ENCODE measurements at regions not wholly inside any gene's neighbourhood (a gene's known extent, or its start where the extent isn't known, plus 50 kb on each side); places are given as distances from the start of the nearest gene placed in this dataset.
A peak's percentile ranks its signal among the peaks of the same experiment; 100 is the strongest.

DNA sequence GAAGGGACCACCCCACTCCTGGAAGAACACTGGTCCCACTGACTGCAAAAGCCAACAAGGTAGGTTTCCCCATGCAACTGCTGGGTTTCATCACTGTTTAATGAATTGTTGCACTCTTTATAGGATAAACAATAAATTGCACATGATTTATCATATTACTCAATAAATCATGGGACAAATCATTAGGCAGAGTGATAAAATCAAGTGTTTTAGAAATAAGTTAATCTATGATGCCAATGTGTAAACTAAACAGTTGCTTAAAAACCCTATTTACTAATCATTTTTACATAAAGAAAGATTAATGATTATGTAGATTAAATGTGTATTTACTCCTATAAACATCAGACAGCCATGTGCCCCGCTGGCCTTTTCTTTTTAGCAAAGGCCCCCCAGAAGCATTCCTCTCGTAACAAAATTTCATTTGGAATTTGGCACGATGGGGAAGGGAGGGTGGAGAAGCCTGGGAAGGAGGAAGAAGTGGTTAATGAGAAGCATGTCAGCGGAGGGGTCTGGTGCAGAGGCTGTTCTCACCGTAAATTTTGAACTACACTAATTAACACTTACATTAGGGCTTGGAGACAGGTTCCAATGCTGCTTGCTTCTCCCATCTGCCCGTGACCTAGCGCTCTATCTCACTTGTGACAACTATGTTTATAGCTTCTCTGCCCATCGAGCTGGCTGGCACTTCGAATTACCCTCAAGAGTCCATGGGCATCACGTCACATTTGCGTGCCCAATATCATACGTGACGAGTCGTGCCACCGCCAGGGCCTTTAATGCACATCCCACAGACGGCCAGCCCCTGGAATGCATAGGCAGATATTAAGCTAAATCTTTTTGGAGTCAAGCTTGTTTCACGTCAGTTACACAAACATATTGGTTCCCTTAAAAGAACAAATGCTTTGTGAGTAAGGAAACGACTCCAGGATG is 357.7 kb upstream of the TSHZ3 start:
- H3K4me1 ChIP-seq (ENCODE audit: control insufficient read depth, insufficient read depth, low read length) = no peaks in the 10 kb centered on the region
- H3K4me2 ChIP-seq (ENCODE audit: low read length) = no peak overlapping the region
- H3K36me3 ChIP-seq (ENCODE audit: insufficient read depth, low read length) = no peaks in the 10 kb centered on the region
- H3K9ac ChIP-seq (ENCODE audit: low read depth, low read length) = no peak overlapping the region
- H3K9me3 ChIP-seq (replicated peaks; ENCODE audit: low read length) = no peaks in the 10 kb centered on the region
- H3K4me3 ChIP-seq (ENCODE audit: low read length) = no peak overlapping the region
- H3K27me3 ChIP-seq (ENCODE audit: control insufficient read depth, insufficient read depth, low read length) = no peaks in the 10 kb centered on the region

DNA sequence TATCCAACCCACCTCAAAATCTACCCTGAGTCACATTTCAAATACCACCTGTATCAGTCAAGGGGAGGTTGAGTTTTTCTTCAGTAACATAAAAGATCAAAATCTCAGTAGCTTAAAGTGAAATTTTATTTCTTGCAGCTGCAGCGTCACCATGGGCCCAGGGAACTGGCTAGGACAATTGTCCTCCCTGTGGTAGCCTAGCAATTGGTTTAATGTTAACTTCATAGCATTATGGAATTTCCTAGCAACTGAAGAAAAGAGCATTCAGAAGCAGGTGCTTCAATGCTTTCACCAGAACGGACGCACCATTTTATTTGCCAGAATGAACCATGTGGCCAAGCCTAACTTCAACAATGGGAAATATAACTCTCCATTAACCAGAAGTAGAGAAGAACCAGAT is 359.3 kb upstream of the TSHZ3 start:
- no peaks in the 10 kb centered on the region for H3K4me1 ChIP-seq (ENCODE audit: control insufficient read depth, insufficient read depth, low read length)
- no peak overlapping the region for H3K4me2 ChIP-seq (ENCODE audit: low read length)
- H3K4me3 ChIP-seq (ENCODE audit: low read length) = no peak overlapping the region
- H3K9ac ChIP-seq (ENCODE audit: low read depth, low read length) = no peak overlapping the region
- H3K36me3 ChIP-seq (ENCODE audit: insufficient read depth, low read length) = no peaks in the 10 kb centered on the region
- no peaks in the 10 kb centered on the region for H3K27me3 ChIP-seq (ENCODE audit: control insufficient read depth, insufficient read depth, low read length)
- no peaks in the 10 kb centered on the region for H3K9me3 ChIP-seq (replicated peaks; ENCODE audit: low read length)

DNA sequence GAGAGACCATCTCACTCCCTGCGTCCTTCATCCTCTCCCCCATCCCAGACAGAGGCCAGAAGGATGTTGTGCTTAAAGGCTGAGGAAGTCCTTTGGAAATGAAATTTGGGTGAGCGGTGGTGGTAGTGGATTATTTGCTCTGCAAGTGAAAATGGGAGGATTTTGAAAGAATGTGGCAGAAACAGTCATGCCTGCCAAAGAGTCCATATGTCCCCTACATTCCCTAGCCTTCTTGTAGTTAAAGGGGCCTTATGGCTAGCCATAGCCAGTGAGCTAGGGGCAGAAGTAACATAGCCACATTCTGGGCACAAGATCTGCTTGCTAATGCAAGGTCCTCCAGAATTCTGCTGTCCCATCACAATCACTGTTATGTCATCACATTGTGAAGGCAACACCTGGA is 360.2 kb upstream of the TSHZ3 start:
- Histone ChIP-seq H3K4me2 (ENCODE audit: low read length) (no peak overlapping the region), H3K9me3 (replicated peaks; ENCODE audit: low read length) (no peaks in the 10 kb centered on the region), H3K9ac (ENCODE audit: low read depth, low read length) (no peak overlapping the region), H3K27me3 (ENCODE audit: control insufficient read depth, insufficient read depth, low read length) (no peaks in the 10 kb centered on the region), H3K4me1 (ENCODE audit: control insufficient read depth, insufficient read depth, low read length) (no peaks in the 10 kb centered on the region), H3K4me3 (ENCODE audit: low read length) (no peak overlapping the region), H3K36me3 (ENCODE audit: insufficient read depth, low read length) (no peaks in the 10 kb centered on the region)

DNA sequence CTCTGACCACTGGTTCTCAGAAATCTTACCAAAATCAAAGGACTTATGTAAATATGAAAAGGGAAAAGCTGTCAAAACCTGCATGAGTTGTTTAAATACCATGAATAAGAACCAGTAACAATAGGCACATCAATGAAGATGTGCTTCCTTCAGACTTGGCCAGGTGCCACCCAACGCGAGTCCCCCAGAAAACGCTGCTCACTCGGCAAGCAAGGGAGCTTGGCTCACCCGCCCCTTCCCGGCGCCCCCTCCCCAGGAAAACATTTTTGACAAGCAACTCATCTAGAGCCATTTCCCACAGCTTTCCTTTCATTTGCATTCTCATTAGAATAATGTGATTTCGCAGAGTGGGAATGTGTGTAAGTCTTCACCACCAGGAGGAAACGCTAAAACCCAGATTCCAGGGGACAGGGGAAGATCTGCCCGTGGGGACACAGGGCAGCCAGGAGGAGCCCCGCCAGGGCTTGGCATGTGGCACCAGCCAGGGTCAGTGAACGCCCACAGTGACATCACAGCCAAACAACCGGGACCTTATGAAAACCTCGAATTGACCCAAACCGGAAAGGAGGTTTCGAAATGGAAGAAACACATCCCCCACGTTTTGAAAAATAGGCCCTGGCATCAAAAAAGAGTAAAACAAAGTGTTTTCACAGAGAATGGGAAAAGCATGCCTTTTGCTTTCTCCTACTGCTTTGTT is 366.2 kb upstream of the TSHZ3 start:
- peak overlapping the region; percentile 62 for H3K4me2 ChIP-seq (ENCODE audit: low read length)
- no peaks in the 10 kb centered on the region for H3K36me3 ChIP-seq (ENCODE audit: insufficient read depth, low read length)
- H3K4me3 ChIP-seq (ENCODE audit: low read length) = peak overlapping the region; percentile 57
- no peak overlapping the region for H3K9ac ChIP-seq (ENCODE audit: low read depth, low read length)
- peaks cover 6% of the 10 kb centered on the region for H3K4me1 ChIP-seq (ENCODE audit: control insufficient read depth, insufficient read depth, low read length)
- H3K9me3 ChIP-seq (replicated peaks; ENCODE audit: low read length) = no peaks in the 10 kb centered on the region
- H3K27me3 ChIP-seq (ENCODE audit: control insufficient read depth, insufficient read depth, low read length) = no peaks in the 10 kb centered on the region

DNA sequence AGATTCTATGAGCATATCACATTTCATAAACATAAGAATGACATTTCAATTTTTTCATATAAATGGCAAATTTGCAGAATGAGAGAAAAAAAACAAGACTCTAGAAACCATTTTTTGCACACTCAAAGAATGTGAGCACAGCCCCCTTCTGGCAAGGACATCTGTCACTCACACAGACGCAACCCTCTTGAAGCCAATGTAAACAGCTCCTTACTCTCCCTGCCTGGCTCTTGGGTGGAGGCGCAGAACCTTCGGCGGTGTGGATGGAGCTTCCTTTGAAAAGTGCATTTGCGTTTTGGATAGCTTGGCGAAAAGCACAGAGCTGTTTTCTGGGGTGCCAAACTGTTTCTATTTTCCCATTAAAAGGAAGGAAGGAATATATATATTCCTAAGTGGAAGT is 367.6 kb upstream of the TSHZ3 start:
- Histone ChIP-seq H3K4me3 (ENCODE audit: low read length) (no peak overlapping the region), H3K9me3 (replicated peaks; ENCODE audit: low read length) (no peaks in the 10 kb centered on the region), H3K4me1 (ENCODE audit: control insufficient read depth, insufficient read depth, low read length) (peaks cover 6% of the 10 kb centered on the region), H3K27me3 (ENCODE audit: control insufficient read depth, insufficient read depth, low read length) (no peaks in the 10 kb centered on the region), H3K36me3 (ENCODE audit: insufficient read depth, low read length) (no peaks in the 10 kb centered on the region), H3K9ac (ENCODE audit: low read depth, low read length) (no peak overlapping the region), H3K4me2 (ENCODE audit: low read length) (no peak overlapping the region)

DNA sequence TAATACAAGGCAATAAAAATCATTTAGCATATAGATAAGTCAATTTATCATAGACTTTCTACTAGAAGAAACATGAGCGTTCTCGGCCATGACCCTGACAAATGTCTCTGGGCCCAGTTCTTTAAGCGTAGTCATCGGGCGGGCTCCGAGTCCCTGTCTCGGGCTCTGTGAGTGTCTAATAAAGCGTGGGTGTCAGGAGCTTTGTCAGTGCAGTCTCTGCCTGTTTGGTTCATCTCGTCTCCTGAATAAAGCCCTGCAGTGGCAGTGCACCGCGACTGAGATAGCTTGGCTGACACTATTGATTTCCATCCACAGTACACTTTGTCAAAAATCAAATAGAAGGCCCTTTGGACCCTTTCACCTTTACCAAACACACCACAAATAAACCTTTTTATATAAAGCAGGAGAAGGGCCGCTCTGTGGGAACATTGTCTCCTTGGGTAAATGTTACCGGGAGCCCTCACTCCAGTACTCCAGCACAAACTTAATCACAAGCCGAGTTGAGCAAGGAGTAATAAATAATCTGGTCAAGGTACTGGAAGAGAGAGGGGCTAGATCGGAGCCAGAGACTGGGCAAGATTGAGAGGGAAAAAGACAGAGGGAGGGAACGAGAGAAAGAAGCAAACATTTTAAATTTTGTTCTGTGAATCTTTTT is 368.2 kb upstream of the TSHZ3 start:
- Histone ChIP-seq H3K36me3 (ENCODE audit: insufficient read depth, low read length) (no peaks in the 10 kb centered on the region), H3K9me3 (replicated peaks; ENCODE audit: low read length) (no peaks in the 10 kb centered on the region), H3K4me2 (ENCODE audit: low read length) (no peak overlapping the region), H3K27me3 (ENCODE audit: control insufficient read depth, insufficient read depth, low read length) (no peaks in the 10 kb centered on the region), H3K9ac (ENCODE audit: low read depth, low read length) (no peak overlapping the region), H3K4me3 (ENCODE audit: low read length) (no peak overlapping the region), H3K4me1 (ENCODE audit: control insufficient read depth, insufficient read depth, low read length) (peaks cover 6% of the 10 kb centered on the region)

DNA sequence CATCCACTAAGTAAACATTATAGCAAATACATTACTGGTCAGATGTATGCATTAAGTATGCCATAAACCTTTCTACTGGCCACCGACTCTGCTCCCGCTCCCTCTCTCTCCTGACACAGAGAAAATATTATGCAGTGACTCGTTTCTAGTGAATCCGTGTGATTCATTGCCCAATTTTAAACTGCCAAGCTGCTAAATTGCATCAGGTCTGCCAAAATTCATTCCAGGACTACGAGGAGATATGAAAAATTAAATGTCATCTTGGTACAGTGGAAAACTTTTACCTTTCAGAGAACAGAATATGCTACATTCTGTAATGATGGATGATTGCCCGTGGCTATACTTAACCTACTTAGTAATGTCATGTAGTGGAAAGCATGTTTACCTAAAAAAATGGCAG is 368.8 kb upstream of the TSHZ3 start:
- no peak overlapping the region for H3K4me2 ChIP-seq (ENCODE audit: low read length)
- no peaks in the 10 kb centered on the region for H3K9me3 ChIP-seq (replicated peaks; ENCODE audit: low read length)
- H3K4me3 ChIP-seq (ENCODE audit: low read length) = no peak overlapping the region
- H3K27me3 ChIP-seq (ENCODE audit: control insufficient read depth, insufficient read depth, low read length) = no peaks in the 10 kb centered on the region
- no peak overlapping the region for H3K9ac ChIP-seq (ENCODE audit: low read depth, low read length)
- H3K4me1 ChIP-seq (ENCODE audit: control insufficient read depth, insufficient read depth, low read length) = peaks cover 6% of the 10 kb centered on the region
- H3K36me3 ChIP-seq (ENCODE audit: insufficient read depth, low read length) = no peaks in the 10 kb centered on the region

DNA sequence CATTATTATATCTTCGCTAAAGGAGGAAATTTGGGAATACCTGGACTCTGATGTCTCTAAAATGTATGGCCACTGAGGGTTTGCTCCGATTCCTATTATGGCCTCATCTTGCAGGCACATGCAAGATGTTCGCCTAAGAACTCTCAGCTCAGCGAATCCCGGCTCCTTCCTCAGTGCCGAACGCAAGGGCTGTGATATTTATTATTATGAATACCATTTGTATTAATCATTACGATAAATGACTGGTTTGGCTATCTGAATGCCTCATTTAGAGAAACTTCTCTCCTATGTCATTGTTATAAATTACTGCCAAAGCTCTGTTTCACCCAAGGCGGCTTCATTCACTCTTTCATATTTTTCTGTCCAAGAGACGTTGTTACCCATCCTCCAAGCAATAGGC is 369.7 kb upstream of the TSHZ3 start:
- Histone ChIP-seq H3K36me3 (ENCODE audit: insufficient read depth, low read length) (no peaks in the 10 kb centered on the region), H3K4me3 (ENCODE audit: low read length) (no peak overlapping the region), H3K9ac (ENCODE audit: low read depth, low read length) (no peak overlapping the region), H3K9me3 (replicated peaks; ENCODE audit: low read length) (no peaks in the 10 kb centered on the region), H3K4me2 (ENCODE audit: low read length) (no peak overlapping the region), H3K27me3 (ENCODE audit: control insufficient read depth, insufficient read depth, low read length) (no peaks in the 10 kb centered on the region), H3K4me1 (ENCODE audit: control insufficient read depth, insufficient read depth, low read length) (peaks cover 6% of the 10 kb centered on the region)

DNA sequence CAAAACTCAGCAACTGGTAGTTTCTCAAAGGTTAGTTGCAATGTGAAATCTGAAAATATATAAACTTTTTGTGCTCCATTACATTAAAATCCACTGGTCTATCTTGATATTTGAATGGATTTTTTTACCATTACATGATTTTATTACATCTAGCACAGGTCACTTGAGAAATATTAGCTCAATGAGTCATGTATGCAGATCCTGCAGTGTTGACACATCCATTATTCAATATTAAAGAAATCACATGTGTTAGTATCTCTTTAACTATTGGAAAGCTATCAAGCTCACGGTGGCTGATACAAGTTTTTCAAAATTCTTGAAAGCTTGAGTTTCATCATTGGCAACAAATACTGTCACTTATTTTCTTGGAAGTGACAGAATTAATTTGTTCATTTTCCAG is 373.9 kb upstream of the TSHZ3 start:
- Histone ChIP-seq H3K9me3 (replicated peaks; ENCODE audit: low read length) (no peaks in the 10 kb centered on the region), H3K4me2 (ENCODE audit: low read length) (no peak overlapping the region), H3K36me3 (ENCODE audit: insufficient read depth, low read length) (no peaks in the 10 kb centered on the region), H3K9ac (ENCODE audit: low read depth, low read length) (no peak overlapping the region), H3K4me1 (ENCODE audit: control insufficient read depth, insufficient read depth, low read length) (no peaks in the 10 kb centered on the region), H3K4me3 (ENCODE audit: low read length) (no peak overlapping the region), H3K27me3 (ENCODE audit: control insufficient read depth, insufficient read depth, low read length) (no peaks in the 10 kb centered on the region)

DNA sequence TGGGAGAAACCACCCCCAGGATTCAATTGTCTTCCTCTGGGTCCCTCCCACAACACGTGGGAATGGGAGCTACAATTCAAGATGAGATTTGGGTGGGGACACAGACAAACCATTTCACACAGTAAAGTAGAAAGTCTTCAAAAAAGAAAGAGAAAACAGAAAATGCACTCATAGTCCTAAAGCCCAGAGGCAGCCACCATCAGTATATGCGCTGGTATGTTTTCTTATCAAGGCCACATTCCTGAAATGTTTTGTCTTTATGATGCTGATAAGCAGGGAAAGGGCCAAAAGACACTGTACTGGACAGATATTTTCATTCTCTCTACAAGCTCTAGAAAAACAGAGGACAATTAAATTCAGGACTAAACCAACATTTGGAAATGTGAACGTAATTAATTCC is 375.8 kb upstream of the TSHZ3 start:
- H3K36me3 ChIP-seq (ENCODE audit: insufficient read depth, low read length) = no peaks in the 10 kb centered on the region
- H3K4me1 ChIP-seq (ENCODE audit: control insufficient read depth, insufficient read depth, low read length) = no peaks in the 10 kb centered on the region
- H3K4me2 ChIP-seq (ENCODE audit: low read length) = no peak overlapping the region
- H3K9ac ChIP-seq (ENCODE audit: low read depth, low read length) = no peak overlapping the region
- no peaks in the 10 kb centered on the region for H3K9me3 ChIP-seq (replicated peaks; ENCODE audit: low read length)
- no peaks in the 10 kb centered on the region for H3K27me3 ChIP-seq (ENCODE audit: control insufficient read depth, insufficient read depth, low read length)
- H3K4me3 ChIP-seq (ENCODE audit: low read length) = no peak overlapping the region

DNA sequence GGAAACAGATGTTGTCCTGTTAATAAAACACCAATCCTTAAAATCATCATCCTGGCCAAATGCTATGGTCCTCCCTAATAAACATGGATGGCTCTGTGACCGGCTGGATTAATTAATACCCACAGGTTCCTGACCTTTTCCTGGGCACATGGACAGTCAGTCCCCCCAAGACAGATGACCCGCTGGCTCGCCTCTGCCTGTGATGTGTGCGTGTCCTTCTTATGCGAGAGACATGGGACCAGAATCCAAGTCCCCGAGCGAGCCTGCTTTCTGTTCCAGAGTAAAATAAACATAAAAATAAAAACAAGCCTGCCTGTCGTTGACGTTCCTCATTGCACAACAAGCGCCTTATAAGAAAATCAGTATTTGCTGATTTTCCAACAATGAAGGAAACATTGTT is 378.3 kb upstream of the TSHZ3 start:
- peaks cover 3% of the 10 kb centered on the region for H3K9me3 ChIP-seq (replicated peaks; ENCODE audit: low read length)

More for the DNA sequence above, 378.3 kb upstream of the TSHZ3 start:
- H3K36me3 ChIP-seq (ENCODE audit: insufficient read depth, low read length) = no peaks in the 10 kb centered on the region
- no peak overlapping the region for H3K9ac ChIP-seq (ENCODE audit: low read depth, low read length)
- H3K4me1 ChIP-seq (ENCODE audit: control insufficient read depth, insufficient read depth, low read length) = no peaks in the 10 kb centered on the region
- H3K27me3 ChIP-seq (ENCODE audit: control insufficient read depth, insufficient read depth, low read length) = no peaks in the 10 kb centered on the region
- no peak overlapping the region for H3K4me3 ChIP-seq (ENCODE audit: low read length)
- no peak overlapping the region for H3K4me2 ChIP-seq (ENCODE audit: low read length)

Measured in skeletal muscle satellite cell (primary cell).